GM21619 (cell line): ENCODE measurements at regions not wholly inside any gene's neighbourhood (a gene's known extent, or its start where the extent isn't known, plus 50 kb on each side); places are given as distances from the start of the nearest gene placed in this dataset.

ENCODE experiments used
- ATAC-seq: cut with Tn5 transposase; IDR thresholded peaks from one replicate; pipeline ENCODE4 v1.9.1; 2021; ENCODE audit not compliant: unreplicated experiment

GRCh38 chr6:142679907-142680700 lies 264.9 kb downstream of the HIVEP2 start:
- no peak for ATAC-seq

- ATAC-seq: no peak
Measured at GRCh38 chr6:142681099-142681498, 263.9 kb downstream of the HIVEP2 start.

- ATAC-seq: no peak
Measured at GRCh38 chr6:142682985-142683384, 262.0 kb downstream of the HIVEP2 start.

GRCh38 chr6:142683714-142684141 lies 261.2 kb downstream of the HIVEP2 start:
- ATAC-seq: no peak

- ATAC-seq: no peak
Measured at GRCh38 chr6:142684371-142684770, 260.6 kb downstream of the HIVEP2 start.

- no peak for ATAC-seq
Measured at GRCh38 chr6:142685852-142686506, 259.0 kb downstream of the HIVEP2 start.

GRCh38 chr6:142686507-142686887 lies 258.5 kb downstream of the HIVEP2 start:
- ATAC-seq: no peak

GRCh38 chr6:142692942-142693341 lies 252.0 kb downstream of the HIVEP2 start:
- peak; percentile 80 for ATAC-seq

GRCh38 chr6:142693441-142693840 lies 251.5 kb downstream of the HIVEP2 start:
- no peak for ATAC-seq

- no peak for ATAC-seq
Measured at GRCh38 chr6:142694054-142694453, 250.9 kb downstream of the HIVEP2 start.

- ATAC-seq: no peak
Measured at GRCh38 chr6:142695016-142695415, 250.0 kb downstream of the HIVEP2 start.

- ATAC-seq: no peak
Measured at GRCh38 chr6:142696123-142697000, 248.6 kb downstream of the HIVEP2 start.

- ATAC-seq: no peak
Measured at GRCh38 chr6:142697001-142697335, 248.0 kb downstream of the HIVEP2 start.

GRCh38 chr6:142697922-142698321 lies 247.1 kb downstream of the HIVEP2 start:
- no peak for ATAC-seq

GRCh38 chr6:142698751-142699150 lies 246.2 kb downstream of the HIVEP2 start:
- ATAC-seq: no peak

- ATAC-seq: no peak
Measured at GRCh38 chr6:142699391-142699790, 245.6 kb downstream of the HIVEP2 start.

- ATAC-seq: peak; percentile 71
Measured at GRCh38 chr6:142700032-142700431, 244.9 kb downstream of the HIVEP2 start.

GRCh38 chr6:142700671-142701312 lies 244.2 kb downstream of the HIVEP2 start:
- no peak for ATAC-seq
